GM23338 (cell line): ENCODE measurements at regions not wholly inside any gene's neighbourhood (a gene's known extent, or its start where the extent isn't known, plus 50 kb on each side); places are given as distances from the start of the nearest gene placed in this dataset.

ENCODE experiments used
- ATAC-seq: fragments of 200-7000 bp; cut with Tn5 transposase; 3 replicates; pipeline ENCODE4 v1.9.1; 2020
- DNase-seq: peaks from one replicate; pipeline ENCODE4 v3.0.0-alpha.2; 2015; ENCODE audit warnings: low spot score
- H2AFZ ChIP-seq: fragments of 200-600 bp; sonication (generic); 2 replicates; pipeline ENCODE4 v1.8.0; 2016; ENCODE audit warnings: antibody characterized with exemption, mild to moderate bottlenecking, moderate library complexity
- H3F3A ChIP-seq: fragments of 200-600 bp; sonication (generic); replicated peaks from 2 replicates; pipeline ENCODE4 v1.8.0; 2017; ENCODE audit warnings: antibody characterized with exemption, mixed run types, low read depth
- H3K27ac ChIP-seq: fragments of 200-600 bp; sonication (generic); 2 replicates; pipeline ENCODE4 v1.6.1; 2016; ENCODE audit warnings: low read depth
- H3K27me3 ChIP-seq: fragments of 200-600 bp; sonication (generic); 2 replicates; pipeline ENCODE4 v1.8.0; 2016; ENCODE audit warnings: mild to moderate bottlenecking, mixed run types, moderate library complexity; ENCODE audit not compliant: insufficient read depth
- H3K36me3 ChIP-seq: fragments of 200-600 bp; sonication (generic); 2 replicates; pipeline ENCODE4 v1.8.0; 2016; ENCODE audit warnings: mild to moderate bottlenecking; ENCODE audit not compliant: insufficient read depth
- H3K4me1 ChIP-seq: fragments of 200-600 bp; sonication (generic); 2 replicates; pipeline ENCODE4 v1.8.0; 2016; ENCODE audit warnings: mild to moderate bottlenecking, moderate library complexity; ENCODE audit not compliant: insufficient read depth
- H3K4me2 ChIP-seq: fragments of 200-600 bp; sonication (generic); 2 replicates; pipeline ENCODE4 v1.7.1; 2017; ENCODE audit warnings: mixed run types
- H3K4me3 ChIP-seq: fragments of 200-600 bp; sonication (generic); 2 replicates; pipeline ENCODE4 v1.6.1; 2016; ENCODE audit warnings: mixed run types
- H3K79me2 ChIP-seq: fragments of 200-600 bp; sonication (generic); replicated peaks from 2 replicates; pipeline ENCODE4 v1.8.0; 2017; ENCODE audit warnings: mild to moderate bottlenecking; ENCODE audit not compliant: insufficient read depth
- H3K9me2 ChIP-seq: fragments of 200-600 bp; sonication (generic); 2 replicates; pipeline ENCODE4 v1.8.0; 2017; ENCODE audit not compliant: insufficient read depth
- H4K20me1 ChIP-seq: fragments of 200-600 bp; sonication (generic); replicated peaks from 2 replicates; pipeline ENCODE4 v1.8.0; 2017; ENCODE audit warnings: mild to moderate bottlenecking; ENCODE audit not compliant: insufficient read depth
- H3K27ac Mint-ChIP-seq: 2 replicates; pipeline ENCODE4 v1.8.0; 2020; ENCODE audit warnings: inconsistent platforms, mild to moderate bottlenecking, moderate library complexity, mixed read lengths
- H3K27me3 Mint-ChIP-seq: 3 replicates; pipeline ENCODE4 v1.8.0; 2022; ENCODE audit warnings: low read depth, mild to moderate bottlenecking, moderate library complexity, mixed read lengths, inconsistent platforms; ENCODE audit not compliant: insufficient read depth, poor library complexity
- H3K36me3 Mint-ChIP-seq: 3 replicates; pipeline ENCODE4 v1.8.0; 2021; ENCODE audit warnings: low read depth, mild to moderate bottlenecking, inconsistent platforms, moderate library complexity, mixed read lengths
- H3K4me1 Mint-ChIP-seq: 3 replicates; pipeline ENCODE4 v1.8.0; 2020; ENCODE audit warnings: mild to moderate bottlenecking, inconsistent platforms, mixed read lengths
- H3K4me3 Mint-ChIP-seq: 3 replicates; pipeline ENCODE4 v1.8.0; 2021; ENCODE audit warnings: moderate library complexity, mild to moderate bottlenecking, inconsistent platforms, mixed read lengths
- H3K9me3 Mint-ChIP-seq: 3 replicates; pipeline ENCODE4 v1.8.0; 2020; ENCODE audit warnings: moderate library complexity, mild to moderate bottlenecking, inconsistent platforms, mixed read lengths
- CREB1 ChIP-seq: fragments of 250-450 bp; sonication (Bioruptor Pico); IDR thresholded peaks from 2 replicates; pipeline ENCODE4 v1.5.0; 2020; ENCODE audit warnings: low read depth, mild to moderate bottlenecking, moderate library complexity
- EZH2 ChIP-seq: fragments of 200-600 bp; sonication (generic); IDR thresholded peaks from one replicate; pipeline ENCODE4 v1.8.0; 2017; ENCODE audit warnings: antibody characterized with exemption, mild to moderate bottlenecking, low read depth; ENCODE audit not compliant: unreplicated experiment
- POLR2AphosphoS5 ChIP-seq: IDR thresholded peaks from 2 replicates; pipeline ENCODE4 v1.6.1; 2016; ENCODE audit warnings: antibody characterized with exemption, low read depth
- STAT1 ChIP-seq: IDR thresholded peaks from one replicate; pipeline ENCODE4 v1.6.1; 2016; ENCODE audit warnings: antibody characterized with exemption; ENCODE audit not compliant: unreplicated experiment
- ZNF462 ChIP-seq: fragments of 250-450 bp; sonication (Bioruptor Pico); IDR thresholded peaks from 2 replicates; pipeline ENCODE4 v1.5.0; 2020; ENCODE audit warnings: mild to moderate bottlenecking, moderate library complexity

- TF ChIP-seq POLR2AphosphoS5 (no peak), STAT1 (no peak), ZNF462 (no peak)
Observed at GRCh38 chr10:21269289-21269688, 256.2 kb downstream of the SKIDA1 start (continued).

GRCh38 chr10:21265622-21266021, 259.9 kb downstream of the SKIDA1 start:
- H3F3A ChIP-seq: no peaks in the 10 kb centered on the region; the same call in 1 of the 2 replicates
- H3K4me3 ChIP-seq: no peak overlapping the region
- H3K36me3 ChIP-seq: no peaks in the 10 kb centered on the region
- Mint-ChIP-seq H3K4me3 (no peak overlapping the region), H3K36me3 (peaks cover 8% of the 10 kb centered on the region; the same call in 1 of the 3 replicates), H3K27me3 (peaks cover 4% of the 10 kb centered on the region), H3K27ac (no peak overlapping the region; the same call in 1 of the 2 replicates), H3K9me3 (no peaks in the 10 kb centered on the region; the same call in 2 of the 3 replicates), H3K4me1 (peaks cover 19% of the 10 kb centered on the region)
- no peaks in the 10 kb centered on the region for H3K79me2 ChIP-seq
- TF ChIP-seq STAT1: no peak
- no peaks in the 10 kb centered on the region for H3K9me2 ChIP-seq
- no peak overlapping the region for H3K27ac ChIP-seq
- ATAC-seq: no peak
- no peak for DNase-seq
- no peaks in the 10 kb centered on the region for H3K27me3 ChIP-seq
- no peak overlapping the region for H3K4me2 ChIP-seq
- no peak overlapping the region for H2AFZ ChIP-seq
- peaks cover 6% of the 10 kb centered on the region; the same call in 1 of the 2 replicates for H3K4me1 ChIP-seq
- H4K20me1 ChIP-seq: no peaks in the 10 kb centered on the region

- Histone ChIP-seq H3K4me1 (peaks cover 8% of the 10 kb centered on the region; the same call in 1 of the 2 replicates), H3K79me2 (no peaks in the 10 kb centered on the region), H3K4me3 (no peak overlapping the region), H3K36me3 (no peaks in the 10 kb centered on the region), H3K27me3 (no peaks in the 10 kb centered on the region), H3K4me2 (no peak overlapping the region), H3K9me2 (no peaks in the 10 kb centered on the region), H2AFZ (no peak overlapping the region), H3K27ac (no peak overlapping the region), H4K20me1 (no peaks in the 10 kb centered on the region), H3F3A (no peaks in the 10 kb centered on the region; the same call in 1 of the 2 replicates)
- H3K4me1 Mint-ChIP-seq: peaks cover 22% of the 10 kb centered on the region
- no peak overlapping the region for H3K27ac Mint-ChIP-seq
- H3K9me3 Mint-ChIP-seq: no peaks in the 10 kb centered on the region; the same call in 2 of the 3 replicates
- H3K27me3 Mint-ChIP-seq: peaks cover 4% of the 10 kb centered on the region
- DNase-seq (no peak), ATAC-seq (no peak)
- no peak overlapping the region for H3K4me3 Mint-ChIP-seq
- 0 out of 3 replicates have a peak, but pooled peaks cover 6% of the 10 kb centered on the region for H3K36me3 Mint-ChIP-seq
- TF ChIP-seq CREB1 (CRISPR knock-in tag) (no peak), ZNF462 (no peak), EZH2 (no peak)
Observed at GRCh38 chr10:21264271-21264670, 261.2 kb downstream of the SKIDA1 start.
